SK-N-SH (cell line): ENCODE measurements at regions not wholly inside any gene's neighbourhood (a gene's known extent, or its start where the extent isn't known, plus 50 kb on each side); places are given as distances from the start of the nearest gene placed in this dataset.

ENCODE experiments used
- CTCF ChIA-PET: fragments of 300-600, 350-600 bp; formaldehyde crosslinking; extraction: SDS; loops from one replicate; lab custom pipeline; 2021; lab: Yijun Ruan, JAX
- POLR2A ChIA-PET: fragments of 350-600 bp; sonication (Branson Sonifier 250); formaldehyde crosslinking; extraction: SDS; loops from one replicate; lab custom pipeline; 2020; ENCODE audit warnings: antibody characterized with exemption, inconsistent platforms; lab: Yijun Ruan, JAX
- DNase-seq: peaks from one replicate; pipeline ENCODE4 v3.0.0; 2012
- H2AFZ ChIP-seq: fragments of 200-600 bp; sonication (generic); 2 replicates; pipeline ENCODE4 v1.8.1; 2016; ENCODE audit warnings: antibody characterized with exemption, mild to moderate bottlenecking, low read depth
- H3F3A ChIP-seq: fragments of 200-600 bp; sonication (generic); replicated peaks from 2 replicates; pipeline ENCODE3; 2016; ENCODE audit warnings: antibody characterized with exemption, mild to moderate bottlenecking; ENCODE audit not compliant: insufficient read depth
- H3K27ac ChIP-seq, 2 experiments: fragments of 200-500 bp in 1 of 2; fragments of 200-600 bp in 1 of 2; sonication (Bioruptor generic) in 1 of 2; sonication (generic), shearing (Covaris generic) in 1 of 2; 2 replicates each; pipeline versions ENCODE4 v1.5.1 to v1.6.1; 2014 to 2016; ENCODE audit warnings: low read depth in 2 of 2, inconsistent platforms in 1 of 2, low read length in 1 of 2, mild to moderate bottlenecking in 1 of 2, mixed read lengths in 1 of 2
- H3K27me3 ChIP-seq: fragments of 200-600 bp; sonication (generic), shearing (Covaris generic); 2 replicates; pipeline ENCODE4 v1.6.1; 2016; ENCODE audit warnings: mixed run types; ENCODE audit not compliant: insufficient read depth
- H3K36me3 ChIP-seq, 2 experiments: fragments of 200-500 bp in 1 of 2; fragments of 200-600 bp in 1 of 2; sonication (Bioruptor generic) in 1 of 2; sonication (generic) in 1 of 2; replicated peaks in 1 of 2; 2 replicates each; pipeline versions ENCODE3 to v1.5.1; 2014 to 2016; ENCODE audit warnings: low read length in 1 of 2, mild to moderate bottlenecking in 1 of 2; ENCODE audit not compliant: insufficient read depth in 2 of 2, control insufficient read depth in 1 of 2
- H3K4me1 ChIP-seq, 2 experiments: fragments of 200-500 bp in 1 of 2; fragments of 200-600 bp in 1 of 2; sonication (Bioruptor generic) in 1 of 2; sonication (generic), shearing (Covaris generic) in 1 of 2; 2 replicates each; pipeline versions ENCODE4 v1.5.1 to v1.6.1; 2014 to 2016; ENCODE audit warnings: low read depth in 1 of 2, low read length in 1 of 2, mixed run types in 1 of 2; ENCODE audit not compliant: insufficient read depth in 2 of 2, control insufficient read depth in 1 of 2
- H3K4me2 ChIP-seq: fragments of 200-600 bp; sonication (generic), shearing (Covaris generic); 2 replicates; pipeline ENCODE4 v1.6.1; 2017; ENCODE audit warnings: mixed run types
- H3K4me3 ChIP-seq, 2 experiments: fragments of 200-500 bp in 1 of 2; fragments of 200-600 bp in 1 of 2; sonication (Bioruptor generic) in 1 of 2; sonication (generic), shearing (Covaris generic) in 1 of 2; 2 replicates each; pipeline versions ENCODE4 v1.5.1 to v1.8.1; 2014 to 2016; ENCODE audit warnings: low read depth in 2 of 2, inconsistent platforms in 1 of 2, low read length in 1 of 2, mild to moderate bottlenecking in 1 of 2, mixed read lengths in 1 of 2, moderate library complexity in 1 of 2
- H3K79me2 ChIP-seq: fragments of 200-600 bp; sonication (generic); 2 replicates; pipeline ENCODE4 v1.8.1; 2017; ENCODE audit warnings: mild to moderate bottlenecking; ENCODE audit not compliant: insufficient read depth
- H3K9ac ChIP-seq: fragments of 200-600 bp; sonication (generic); 2 replicates; pipeline ENCODE4 v1.6.1; 2017; ENCODE audit warnings: mixed run types
- H3K9me2 ChIP-seq: fragments of 200-600 bp; sonication (generic); 2 replicates; pipeline ENCODE4 v1.6.1; 2017; ENCODE audit warnings: mixed run types
- H3K9me3 ChIP-seq: fragments of 200-600 bp; sonication (generic); 2 replicates; pipeline ENCODE4 v1.6.1; 2017; ENCODE audit warnings: mixed run types, mild to moderate bottlenecking, moderate library complexity
- H4K20me1 ChIP-seq: fragments of 200-600 bp; sonication (generic); 2 replicates; pipeline ENCODE4 v1.6.1; 2017; ENCODE audit warnings: mild to moderate bottlenecking, mixed run types; ENCODE audit not compliant: insufficient read depth
- CHD2 ChIP-seq: fragments of 150-350 bp; IDR thresholded peaks from 2 replicates; pipeline ENCODE4 v1.6.1; 2018; ENCODE audit warnings: low read length; ENCODE audit not compliant: partially characterized antibody
- EP300 ChIP-seq, 2 experiments: IDR thresholded peaks; 2 replicates each; pipeline versions ENCODE4 v1.4.0 to v1.6.1; 2012; ENCODE audit warnings: borderline replicate concordance in 1 of 2, low read depth in 1 of 2, low read length in 1 of 2
- FOXM1 ChIP-seq: IDR thresholded peaks from 2 replicates; pipeline ENCODE4 v1.4.0; 2012; ENCODE audit warnings: low read depth, mild to moderate bottlenecking
- GABPA ChIP-seq: IDR thresholded peaks from 2 replicates; pipeline ENCODE4 v1.4.0; 2012; ENCODE audit warnings: low read depth, mild to moderate bottlenecking
- GATA2 ChIP-seq: sonication (generic); formaldehyde crosslinking; IDR thresholded peaks from 2 replicates; pipeline ENCODE4 v1.5.0; 2020; ENCODE audit warnings: mild to moderate bottlenecking, missing genetic modification reagents
- IRF3 ChIP-seq: fragments of 150-350 bp; IDR thresholded peaks from 2 replicates; pipeline ENCODE4 v1.6.1; 2016; ENCODE audit warnings: mild to moderate bottlenecking, low read depth, low read length
- JUND ChIP-seq: IDR thresholded peaks from 2 replicates; pipeline ENCODE4 v1.4.0; 2012
- MEF2A ChIP-seq: IDR thresholded peaks from 2 replicates; pipeline ENCODE4 v1.4.0; 2012; ENCODE audit warnings: low read depth, borderline replicate concordance
- MXI1 ChIP-seq: IDR thresholded peaks from 2 replicates; pipeline ENCODE4 v1.6.1; 2012; ENCODE audit warnings: mild to moderate bottlenecking, low read depth, low read length, improper control_type of control experiment
- POLR2AphosphoS5 ChIP-seq: IDR thresholded peaks from 2 replicates; pipeline ENCODE4 v1.6.1; 2012; ENCODE audit warnings: low read depth, low read length
- RAD21 ChIP-seq: IDR thresholded peaks from 2 replicates; pipeline ENCODE4 v1.6.1; 2012; ENCODE audit warnings: mild to moderate bottlenecking, low read length
- RXRA ChIP-seq: IDR thresholded peaks from 2 replicates; pipeline ENCODE4 v1.4.0; 2012; ENCODE audit warnings: low read depth, mild to moderate bottlenecking, borderline replicate concordance
- SMC3 ChIP-seq: IDR thresholded peaks from 2 replicates; pipeline ENCODE4 v1.6.1; 2012; ENCODE audit warnings: low read depth, low read length, improper control_type of control experiment
- TAF1 ChIP-seq: IDR thresholded peaks from 2 replicates; pipeline ENCODE4 v1.6.1; 2012; ENCODE audit warnings: low read depth, mild to moderate bottlenecking, low read length, moderate library complexity, borderline replicate concordance
- TCF12 ChIP-seq: IDR thresholded peaks from 2 replicates; pipeline ENCODE4 v1.4.0; 2012
- TEAD4 ChIP-seq: IDR thresholded peaks from 2 replicates; pipeline ENCODE4 v1.4.0; 2012; ENCODE audit warnings: mild to moderate bottlenecking, borderline replicate concordance; ENCODE audit not compliant: insufficient read depth
- USF1 ChIP-seq: IDR thresholded peaks from 2 replicates; pipeline ENCODE4 v1.4.0; 2012; ENCODE audit warnings: low read depth, borderline replicate concordance
- USF2 ChIP-seq: fragments of 150-350 bp; IDR thresholded peaks from 2 replicates; pipeline ENCODE4 v1.6.1; 2017; ENCODE audit warnings: antibody characterized with exemption, low read length, low read depth, borderline replicate concordance
- YY1 ChIP-seq: IDR thresholded peaks from 2 replicates; pipeline ENCODE4 v1.4.0; 2012; ENCODE audit warnings: low read depth, mild to moderate bottlenecking
- WGBS: methylation state at CpG from one replicate; pipeline ENCODE4 v1.1.6; 2017; ENCODE audit warnings: low lambda C conversion rate; 5-methylcytosine and 5-hydroxymethylcytosine counted together
- TF ChIP-seq, protein P1 (sequence below): IDR thresholded peaks from 2 replicates; pipeline ENCODE4 v1.6.1; 2012; ENCODE audit warnings: mild to moderate bottlenecking, low read depth, low read length, moderate library complexity
- TF ChIP-seq, protein P2 (sequence below): IDR thresholded peaks from 2 replicates; pipeline ENCODE4; 2012

DNA sequence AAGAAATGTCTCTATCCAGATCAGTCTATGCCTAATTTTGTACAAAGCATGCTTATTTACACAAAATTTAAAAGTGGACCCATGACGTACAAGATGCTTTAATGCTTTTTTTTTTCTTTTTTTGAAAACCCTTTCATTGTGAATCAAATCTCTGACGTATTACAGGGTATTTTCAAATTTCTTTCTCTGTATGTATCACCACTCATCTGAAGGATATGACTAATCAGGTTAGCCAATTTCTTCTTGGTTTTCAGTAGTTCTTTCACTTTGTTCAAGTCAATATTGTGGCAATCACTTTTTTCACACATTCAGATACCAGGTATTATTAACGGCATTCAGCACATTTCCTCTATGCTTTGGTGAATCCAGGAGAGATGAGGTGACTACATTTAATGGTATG is 685.3 kb downstream of the TRHDE start:
- Histone ChIP-seq H3K9me3 (no peaks in the 10 kb centered on the region; the same call in 1 of the 2 replicates), H3K9ac (no peak overlapping the region)
- no peak for TF ChIP-seq YY1
- no peak for TF ChIP-seq FOXM1
- no peak for TF ChIP-seq RXRA
- TF ChIP-seq USF1: no peak
- TF ChIP-seq CHD2: no peak
- no peak for TF ChIP-seq RAD21
- TF ChIP-seq, all 33 proteins: peak for 0
- Histone ChIP-seq H3K27ac (no peak overlapping the region), H3K4me2 (no peak overlapping the region), H3K9me2 (no peaks in the 10 kb centered on the region), H4K20me1 (no peaks in the 10 kb centered on the region), H3K27me3 (no peaks in the 10 kb centered on the region), H3K4me1 (no peaks in the 10 kb centered on the region), H2AFZ (no peak overlapping the region), H3K4me3 (no peak overlapping the region), H3F3A (no peaks in the 10 kb centered on the region), H3K79me2 (no peaks in the 10 kb centered on the region), H3K36me3 (no peaks in the 10 kb centered on the region)
- 12% methylated on average over 3 of the region's 3 CpGs for WGBS
- ChIA-PET CTCF (no interaction called here), POLR2A (no interaction called here)
- no peak for DNase-seq

DNA sequence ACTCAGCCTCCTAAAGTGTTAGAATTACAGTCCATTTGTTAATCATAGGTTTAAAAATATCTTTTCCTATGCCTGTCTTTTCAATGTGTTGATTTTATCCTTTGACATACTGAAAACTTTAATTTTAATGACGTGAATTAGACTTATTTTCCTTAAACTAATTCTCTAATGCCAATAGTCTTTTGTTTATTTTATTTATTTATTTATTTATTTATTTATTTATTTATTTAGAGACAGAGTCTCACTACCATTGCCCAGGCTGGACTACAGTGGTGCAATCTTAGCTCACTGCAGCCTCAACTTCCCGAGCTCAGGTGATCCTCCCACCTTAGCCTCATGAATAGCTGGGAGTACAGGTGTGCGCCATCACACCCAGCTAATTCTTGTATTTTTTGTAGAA is 694.5 kb downstream of the TRHDE start:
- Histone ChIP-seq H3K79me2 (no peaks in the 10 kb centered on the region), H3K4me3 (no peak overlapping the region), H3K27me3 (no peaks in the 10 kb centered on the region), H3K4me2 (no peak overlapping the region), H4K20me1 (no peaks in the 10 kb centered on the region), H3K9me2 (no peaks in the 10 kb centered on the region), H3K4me1 (no peaks in the 10 kb centered on the region), H3K27ac (no peak overlapping the region), H3K9me3 (no peaks in the 10 kb centered on the region), H3F3A (no peaks in the 10 kb centered on the region), H3K9ac (no peak overlapping the region), H2AFZ (no peak overlapping the region), H3K36me3 (no peaks in the 10 kb centered on the region)
- ChIA-PET POLR2A (no interaction called here), CTCF (no interaction called here)
- 31% methylated on average over 3 of the region's 3 CpGs for WGBS
- DNase-seq: no peak
- no peak for TF ChIP-seq YY1
- TF ChIP-seq, protein P1, sequence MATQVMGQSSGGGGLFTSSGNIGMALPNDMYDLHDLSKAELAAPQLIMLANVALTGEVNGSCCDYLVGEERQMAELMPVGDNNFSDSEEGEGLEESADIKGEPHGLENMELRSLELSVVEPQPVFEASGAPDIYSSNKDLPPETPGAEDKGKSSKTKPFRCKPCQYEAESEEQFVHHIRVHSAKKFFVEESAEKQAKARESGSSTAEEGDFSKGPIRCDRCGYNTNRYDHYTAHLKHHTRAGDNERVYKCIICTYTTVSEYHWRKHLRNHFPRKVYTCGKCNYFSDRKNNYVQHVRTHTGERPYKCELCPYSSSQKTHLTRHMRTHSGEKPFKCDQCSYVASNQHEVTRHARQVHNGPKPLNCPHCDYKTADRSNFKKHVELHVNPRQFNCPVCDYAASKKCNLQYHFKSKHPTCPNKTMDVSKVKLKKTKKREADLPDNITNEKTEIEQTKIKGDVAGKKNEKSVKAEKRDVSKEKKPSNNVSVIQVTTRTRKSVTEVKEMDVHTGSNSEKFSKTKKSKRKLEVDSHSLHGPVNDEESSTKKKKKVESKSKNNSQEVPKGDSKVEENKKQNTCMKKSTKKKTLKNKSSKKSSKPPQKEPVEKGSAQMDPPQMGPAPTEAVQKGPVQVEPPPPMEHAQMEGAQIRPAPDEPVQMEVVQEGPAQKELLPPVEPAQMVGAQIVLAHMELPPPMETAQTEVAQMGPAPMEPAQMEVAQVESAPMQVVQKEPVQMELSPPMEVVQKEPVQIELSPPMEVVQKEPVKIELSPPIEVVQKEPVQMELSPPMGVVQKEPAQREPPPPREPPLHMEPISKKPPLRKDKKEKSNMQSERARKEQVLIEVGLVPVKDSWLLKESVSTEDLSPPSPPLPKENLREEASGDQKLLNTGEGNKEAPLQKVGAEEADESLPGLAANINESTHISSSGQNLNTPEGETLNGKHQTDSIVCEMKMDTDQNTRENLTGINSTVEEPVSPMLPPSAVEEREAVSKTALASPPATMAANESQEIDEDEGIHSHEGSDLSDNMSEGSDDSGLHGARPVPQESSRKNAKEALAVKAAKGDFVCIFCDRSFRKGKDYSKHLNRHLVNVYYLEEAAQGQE: no peak
- no peak for TF ChIP-seq IRF3
- TF ChIP-seq, protein P2, sequence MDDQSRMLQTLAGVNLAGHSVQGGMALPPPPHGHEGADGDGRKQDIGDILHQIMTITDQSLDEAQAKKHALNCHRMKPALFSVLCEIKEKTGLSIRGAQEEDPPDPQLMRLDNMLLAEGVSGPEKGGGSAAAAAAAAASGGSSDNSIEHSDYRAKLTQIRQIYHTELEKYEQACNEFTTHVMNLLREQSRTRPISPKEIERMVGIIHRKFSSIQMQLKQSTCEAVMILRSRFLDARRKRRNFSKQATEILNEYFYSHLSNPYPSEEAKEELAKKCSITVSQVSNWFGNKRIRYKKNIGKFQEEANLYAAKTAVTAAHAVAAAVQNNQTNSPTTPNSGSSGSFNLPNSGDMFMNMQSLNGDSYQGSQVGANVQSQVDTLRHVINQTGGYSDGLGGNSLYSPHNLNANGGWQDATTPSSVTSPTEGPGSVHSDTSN: no peak
- no peak for TF ChIP-seq JUND
- no peak for TF ChIP-seq MEF2A
- TF ChIP-seq SMC3: no peak
- TF ChIP-seq USF2: no peak
- TF ChIP-seq TCF12: no peak
- TF ChIP-seq EP300 (IDR thresholded peaks at IDR 0.05; ENCODE audit: borderline replicate concordance in 1 of 2, low read depth in 1 of 2, low read length in 1 of 2): no peak
- TF ChIP-seq POLR2AphosphoS5: no peak
- TF ChIP-seq TEAD4: no peak
- TF ChIP-seq GABPA: no peak
- no peak for TF ChIP-seq GATA2 (CRISPR knock-in tag)
- TF ChIP-seq TAF1: no peak
- no peak for TF ChIP-seq MXI1
